ENCODE measurements at regions not wholly inside any gene's neighbourhood (a gene's known extent, or its start where the extent isn't known, plus 50 kb on each side); places are given as distances from the start of the nearest gene placed in this dataset.

- no peak for TF ChIP-seq CTCF (IDR thresholded peaks at IDR 0.05; ENCODE audit: insufficient read depth in 1 of 2, low read depth in 1 of 2, low read length in 1 of 2, severe bottlenecking in 1 of 2, unreplicated experiment in 1 of 2)
- Mint-ChIP-seq H3K9me3 (ENCODE audit: unreplicated experiment) (no peaks in the 10 kb centered on the region), H3K4me3 (ENCODE audit: unreplicated experiment) (no peak overlapping the region), H3K27me3 (ENCODE audit: insufficient read depth, unreplicated experiment) (no peaks in the 10 kb centered on the region), H3K4me1 (ENCODE audit: low read depth, unreplicated experiment) (peaks cover 6% of the 10 kb centered on the region), H3K36me3 (ENCODE audit: insufficient read depth, unreplicated experiment) (no peaks in the 10 kb centered on the region), H3K27ac (ENCODE audit: unreplicated experiment) (no peak overlapping the region)
- Histone ChIP-seq H3K4me3 (ENCODE audit: low read depth, low read length) (no peak overlapping the region), H3K27me3 (replicated peaks; ENCODE audit: control insufficient read depth, insufficient read depth, low read length) (no peaks in the 10 kb centered on the region), H3K4me1 (no peaks in the 10 kb centered on the region), H3K9me3 (no peaks in the 10 kb centered on the region), H3K36me3 (ENCODE audit: control insufficient read depth, insufficient read depth, low read length) (no peaks in the 10 kb centered on the region)
- intact Hi-C loops (cut with micrococcal nuclease; ENCODE audit: unreplicated experiment), result no loop called here
- ChIA-PET POLR2A (no interaction called here), CTCF (no interaction called here)
- no TSS peak for BruUV-seq (replicated peaks)
- no peak for DNase-seq
These were observed 313.6 kb upstream of the ATP11B start for GRCh38 chr3:182479419-182480336.

DNA sequence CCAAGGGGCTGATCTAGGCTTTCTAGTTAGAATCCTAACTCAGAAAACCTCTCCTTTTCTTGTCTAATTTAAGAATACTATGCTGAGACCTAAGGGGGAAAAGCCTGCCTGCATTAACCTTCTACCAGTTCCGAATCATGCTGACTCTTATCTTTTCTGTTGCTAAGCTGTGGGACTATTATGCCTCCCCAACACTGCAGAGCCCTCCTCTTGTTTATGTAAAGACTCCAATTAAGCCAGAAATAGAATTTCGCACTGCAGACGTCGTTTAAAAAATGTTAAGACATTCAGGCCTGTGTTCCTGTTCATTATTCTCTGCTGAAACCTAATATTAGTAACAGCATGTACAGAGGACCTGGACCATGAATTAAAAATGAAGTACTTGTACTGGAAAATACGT is 310.6 kb upstream of the ATP11B start:
- Mint-ChIP-seq H3K4me3 (ENCODE audit: unreplicated experiment) (no peak overlapping the region), H3K27ac (ENCODE audit: unreplicated experiment) (no peak overlapping the region), H3K27me3 (ENCODE audit: insufficient read depth, unreplicated experiment) (no peaks in the 10 kb centered on the region), H3K36me3 (ENCODE audit: insufficient read depth, unreplicated experiment) (no peaks in the 10 kb centered on the region), H3K4me1 (ENCODE audit: low read depth, unreplicated experiment) (peaks cover 2% of the 10 kb centered on the region), H3K9me3 (ENCODE audit: unreplicated experiment) (no peaks in the 10 kb centered on the region)
- no peak for DNase-seq
- Histone ChIP-seq H3K4me3 (ENCODE audit: low read depth, low read length) (no peak overlapping the region), H3K27me3 (replicated peaks; ENCODE audit: control insufficient read depth, insufficient read depth, low read length) (no peaks in the 10 kb centered on the region), H3K9me3 (no peaks in the 10 kb centered on the region), H3K4me1 (no peaks in the 10 kb centered on the region), H3K36me3 (ENCODE audit: control insufficient read depth, insufficient read depth, low read length) (no peaks in the 10 kb centered on the region)
- ChIA-PET CTCF (no interaction called here), POLR2A (no interaction called here)
- BruUV-seq (replicated peaks), result no TSS peak
- intact Hi-C loops (cut with micrococcal nuclease; ENCODE audit: unreplicated experiment), result no loop called here
- no peak for TF ChIP-seq CTCF (IDR thresholded peaks at IDR 0.05; ENCODE audit: insufficient read depth in 1 of 2, low read depth in 1 of 2, low read length in 1 of 2, severe bottlenecking in 1 of 2, unreplicated experiment in 1 of 2)

- POLR2A ChIA-PET, result no interaction called here
- Mint-ChIP-seq H3K36me3 (ENCODE audit: insufficient read depth, unreplicated experiment) (no peaks in the 10 kb centered on the region), H3K9me3 (ENCODE audit: unreplicated experiment) (no peaks in the 10 kb centered on the region), H3K27me3 (ENCODE audit: insufficient read depth, unreplicated experiment) (no peaks in the 10 kb centered on the region), H3K27ac (ENCODE audit: unreplicated experiment) (no peak overlapping the region), H3K4me3 (ENCODE audit: unreplicated experiment) (no peak overlapping the region), H3K4me1 (ENCODE audit: low read depth, unreplicated experiment) (no peaks in the 10 kb centered on the region)
- no peaks in the 10 kb centered on the region for H3K4me1 ChIP-seq
- H3K4me3 ChIP-seq (ENCODE audit: low read depth, low read length), result no peak overlapping the region
- H3K36me3 ChIP-seq (ENCODE audit: control insufficient read depth, insufficient read depth, low read length), result no peaks in the 10 kb centered on the region
- intact Hi-C loops (cut with micrococcal nuclease; ENCODE audit: unreplicated experiment), result loop anchor here (5.0 kb wide), 1 partner anchor 92 kb away; no protein-coding TSS in a partner anchor
- CTCF ChIA-PET, result no interaction called here
- H3K27me3 ChIP-seq (replicated peaks; ENCODE audit: control insufficient read depth, insufficient read depth, low read length), result no peaks in the 10 kb centered on the region
- no peaks in the 10 kb centered on the region for H3K9me3 ChIP-seq
- BruUV-seq (replicated peaks), result no TSS peak
- TF ChIP-seq CTCF (IDR thresholded peaks at IDR 0.05; ENCODE audit: insufficient read depth in 1 of 2, low read depth in 1 of 2, low read length in 1 of 2, severe bottlenecking in 1 of 2, unreplicated experiment in 1 of 2), result no peak
- no peak for DNase-seq
These were observed 308.6 kb upstream of the ATP11B start for GRCh38 chr3:182484682-182485081.
